ENCODE measurements at regions not wholly inside any gene's neighbourhood (a gene's known extent, or its start where the extent isn't known, plus 50 kb on each side); places are given as distances from the start of the nearest gene placed in this dataset.

DNA sequence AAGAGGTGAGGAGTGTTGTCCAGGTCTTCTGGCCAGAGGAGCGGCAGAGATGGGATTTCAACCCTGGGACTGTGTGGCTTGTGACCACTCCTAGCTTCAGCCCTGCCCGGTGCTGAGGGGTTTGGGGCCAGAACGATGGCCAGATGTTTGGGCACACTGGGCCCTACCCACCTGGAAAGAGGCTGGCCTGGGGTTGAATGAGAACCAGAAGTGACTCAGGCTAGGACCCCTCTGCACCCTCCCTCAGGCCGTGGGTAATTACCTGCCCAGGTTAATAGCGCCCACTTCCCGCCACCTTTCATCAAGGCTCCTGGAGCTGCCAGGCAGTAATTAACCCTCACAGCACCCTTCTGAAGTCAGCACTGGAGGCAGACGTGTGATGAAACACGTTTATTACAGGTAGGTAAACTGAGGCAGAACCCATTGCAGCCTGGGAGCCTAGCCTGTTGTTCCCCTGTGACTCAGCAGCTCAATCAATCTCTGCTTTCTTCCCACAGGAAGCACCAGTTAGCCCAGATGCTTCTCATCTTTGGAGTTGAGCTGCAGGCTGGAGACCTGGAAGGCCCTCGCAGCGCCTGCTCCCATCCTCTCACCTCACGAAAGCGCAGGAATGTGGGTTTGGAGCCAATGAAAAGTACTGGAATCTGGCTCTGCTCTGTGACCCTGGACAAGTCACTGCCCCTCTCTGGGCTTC lies 120.8 kb downstream of the CEBPB start:
- Histone ChIP-seq H4K20me1 (replicated peaks; ENCODE audit: control insufficient read depth, extremely low read depth, insufficient read depth, low read length) (no peaks in the 10 kb centered on the region), H3K27me3 (ENCODE audit: control insufficient read depth in 2 of 2, insufficient read depth in 2 of 2, low read length in 2 of 2) (peaks cover 0 to 7% of the 10 kb centered on the region in 2 experiments), H3K4me1 (ENCODE audit: control insufficient read depth, extremely low read depth, insufficient read depth, low read length) (peaks cover 14% of the 10 kb centered on the region), H3K4me3 (replicated peaks in 1 of 3; ENCODE audit: insufficient read depth in 1 of 3, low read depth in 1 of 3, low read length in 3 of 3) (no peak overlapping the region), H3K4me2 (ENCODE audit: insufficient read depth, low read length) (no peak overlapping the region), H3K36me3 (ENCODE audit: control insufficient read depth in 2 of 2, extremely low read depth in 1 of 2, insufficient read depth in 2 of 2, low read length in 2 of 2) (no peaks in the 10 kb centered on the region), H3K9me3 (replicated peaks; ENCODE audit: control insufficient read depth, insufficient read depth, low read length) (no peaks in the 10 kb centered on the region), H3K9ac (replicated peaks; ENCODE audit: extremely low read depth, insufficient read depth, low read length) (no peak overlapping the region), H2AFZ (ENCODE audit: low read depth, low read length) (no peak overlapping the region), H3K9me1 (replicated peaks; ENCODE audit: control insufficient read depth, extremely low read depth, insufficient read depth, low read length) (no peaks in the 10 kb centered on the region), H3K79me2 (ENCODE audit: control insufficient read depth, insufficient read depth, low read length) (no peaks in the 10 kb centered on the region), H3K27ac (ENCODE audit: insufficient read depth, low read depth, low read length) (no peak overlapping the region)
- no TSS peak for BruUV-seq (replicated peaks)
- POLR2A ChIA-PET: interaction anchor here (0.7 kb wide), 1 partner anchor 13 kb away, joined by 3 read pairs; no protein-coding TSS in a partner anchor
- DNase-seq (ENCODE audit: low read depth, low spot score): no peak
- dilution Hi-C loops (cut with MboI; ENCODE audit: extremely low pct_ligation_motif_present, low sequenced_read_pairs) (no loop called here), intact Hi-C loops (cut with micrococcal nuclease) (no loop called here)
- no peak for FAIRE-seq
- CTCF ChIA-PET: no interaction called here
- TF ChIP-seq FOS (IDR thresholded peaks at IDR 0.05; ENCODE audit: borderline replicate concordance, insufficient read depth, low read length) (no peak), JUN (IDR thresholded peaks at IDR 0.05; ENCODE audit: borderline replicate concordance, insufficient read depth, insufficient read length, low read depth) (no peak), POLR2AphosphoS5 (IDR thresholded peaks at IDR 0.05; ENCODE audit: insufficient read depth, low read depth, low read length) (no peak), GATA2 (IDR thresholded peaks at IDR 0.05; ENCODE audit: insufficient read depth, insufficient read length, low read depth, low read length) (no peak), MYC (IDR thresholded peaks at IDR 0.05; ENCODE audit: low read depth, low read length) (no peak), EZH2 (IDR thresholded peaks at IDR 0.05; ENCODE audit: borderline replicate concordance, low read depth, low read length, severe bottlenecking) (no peak)
- TF ChIP-seq, protein P1, sequence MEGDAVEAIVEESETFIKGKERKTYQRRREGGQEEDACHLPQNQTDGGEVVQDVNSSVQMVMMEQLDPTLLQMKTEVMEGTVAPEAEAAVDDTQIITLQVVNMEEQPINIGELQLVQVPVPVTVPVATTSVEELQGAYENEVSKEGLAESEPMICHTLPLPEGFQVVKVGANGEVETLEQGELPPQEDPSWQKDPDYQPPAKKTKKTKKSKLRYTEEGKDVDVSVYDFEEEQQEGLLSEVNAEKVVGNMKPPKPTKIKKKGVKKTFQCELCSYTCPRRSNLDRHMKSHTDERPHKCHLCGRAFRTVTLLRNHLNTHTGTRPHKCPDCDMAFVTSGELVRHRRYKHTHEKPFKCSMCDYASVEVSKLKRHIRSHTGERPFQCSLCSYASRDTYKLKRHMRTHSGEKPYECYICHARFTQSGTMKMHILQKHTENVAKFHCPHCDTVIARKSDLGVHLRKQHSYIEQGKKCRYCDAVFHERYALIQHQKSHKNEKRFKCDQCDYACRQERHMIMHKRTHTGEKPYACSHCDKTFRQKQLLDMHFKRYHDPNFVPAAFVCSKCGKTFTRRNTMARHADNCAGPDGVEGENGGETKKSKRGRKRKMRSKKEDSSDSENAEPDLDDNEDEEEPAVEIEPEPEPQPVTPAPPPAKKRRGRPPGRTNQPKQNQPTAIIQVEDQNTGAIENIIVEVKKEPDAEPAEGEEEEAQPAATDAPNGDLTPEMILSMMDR (IDR thresholded peaks at IDR 0.05; ENCODE audit: extremely low read depth in 1 of 2, insufficient read depth in 1 of 2, low read depth in 1 of 2, low read length in 2 of 2): no peak
- TF ChIP-seq, protein P2, sequence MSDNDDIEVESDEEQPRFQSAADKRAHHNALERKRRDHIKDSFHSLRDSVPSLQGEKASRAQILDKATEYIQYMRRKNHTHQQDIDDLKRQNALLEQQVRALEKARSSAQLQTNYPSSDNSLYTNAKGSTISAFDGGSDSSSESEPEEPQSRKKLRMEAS (IDR thresholded peaks at IDR 0.05; ENCODE audit: insufficient read depth, insufficient read length): no peak

Data from endothelial cell of umbilical vein (primary cell).